ENCODE measurements at regions not wholly inside any gene's neighbourhood (a gene's known extent, or its start where the extent isn't known, plus 50 kb on each side); places are given as distances from the start of the nearest gene placed in this dataset.

- TF ChIP-seq CSRNP2 (CRISPR knock-in tag; conservative IDR thresholded peaks at IDR 0.05; ENCODE audit: low read depth) (peak; percentile 76; the same call in 1 of the 2 replicates), UBTF (CRISPR knock-in tag; IDR thresholded peaks at IDR 0.05) (peak; percentile 34; the same call in 1 of the 2 replicates), GATAD1 (CRISPR knock-in tag; IDR thresholded peaks at IDR 0.05) (peak; percentile 69), DRAP1 (CRISPR knock-in tag; IDR thresholded peaks at IDR 0.05) (peak; percentile 54; the same call in 1 of the 2 replicates), HHEX (CRISPR knock-in tag; IDR thresholded peaks at IDR 0.05) (no peak), TFDP2 (CRISPR knock-in tag; IDR thresholded peaks at IDR 0.05) (peak; percentile 62; the same call in 1 of the 2 replicates), ZNF3 (CRISPR knock-in tag; IDR thresholded peaks at IDR 0.05) (no peak), NR3C1 (CRISPR knock-in tag; IDR thresholded peaks at IDR 0.05) (no peak), SOX13 (IDR thresholded peaks at IDR 0.05) (no peak), SOX13 (CRISPR knock-in tag; conservative IDR thresholded peaks at IDR 0.05 in 1 of 2, IDR thresholded peaks at IDR 0.05 in 1 of 2) (peak in 1 of 2 experiments; percentile 64; a peak in 1 of 4 replicates), ZNF841 (CRISPR knock-in tag; IDR thresholded peaks at IDR 0.05; ENCODE audit: borderline replicate concordance) (peak; percentile 60; the same call in 1 of the 2 replicates), IKZF1 (IDR thresholded peaks at IDR 0.05) (no peak), NFATC3 (CRISPR knock-in tag; IDR thresholded peaks at IDR 0.05) (no peak), BRD4 (CRISPR knock-in tag; IDR thresholded peaks at IDR 0.05) (peak; percentile 39; the same call in 1 of the 2 replicates), SMAD3 (CRISPR knock-in tag; IDR thresholded peaks at IDR 0.05) (peak; percentile 94), ZNF770 (CRISPR knock-in tag; IDR thresholded peaks at IDR 0.05) (no peak), ZNF558 (CRISPR knock-in tag; IDR thresholded peaks at IDR 0.05; ENCODE audit: borderline replicate concordance) (peak; percentile 82; the same call in 1 of the 2 replicates), HMG20B (CRISPR knock-in tag; conservative IDR thresholded peaks at IDR 0.05) (peak; percentile 70), ADNP (CRISPR knock-in tag; IDR thresholded peaks at IDR 0.05) (no peak), FOXP1 (IDR thresholded peaks at IDR 0.05) (no peak), FOXP1 (CRISPR knock-in tag; IDR thresholded peaks at IDR 0.05) (peak; percentile 30; the same call in 1 of the 2 replicates), SMAD1 (CRISPR knock-in tag; IDR thresholded peaks at IDR 0.05; ENCODE audit: borderline replicate concordance, low read depth) (0 out of 2 replicates have a peak, but pooled peaks have one; percentile 31), TP53 (CRISPR knock-in tag; conservative IDR thresholded peaks at IDR 0.05) (peak; percentile 83), ZNF597 (CRISPR knock-in tag; IDR thresholded peaks at IDR 0.05) (no peak)
Measured at GRCh38 chr17:79294459-79295071, 219.9 kb downstream of the ENGASE start (continued).

Data from HepG2 (cell line).